SK-N-SH (cell line): ENCODE measurements at regions not wholly inside any gene's neighbourhood (a gene's known extent, or its start where the extent isn't known, plus 50 kb on each side); places are given as distances from the start of the nearest gene placed in this dataset.

Experiments
- CTCF ChIA-PET: fragments of 300-600, 350-600 bp; formaldehyde crosslinking; extraction: SDS; loops from one replicate; lab custom pipeline; 2021; lab: Yijun Ruan, JAX
- POLR2A ChIA-PET: fragments of 350-600 bp; sonication (Branson Sonifier 250); formaldehyde crosslinking; extraction: SDS; loops from one replicate; lab custom pipeline; 2020; ENCODE audit warnings: antibody characterized with exemption, inconsistent platforms; lab: Yijun Ruan, JAX
- DNase-seq: peaks from one replicate; pipeline ENCODE4 v3.0.0; 2012
- H2AFZ ChIP-seq: fragments of 200-600 bp; sonication (generic); 2 replicates; pipeline ENCODE4 v1.8.1; 2016; ENCODE audit warnings: antibody characterized with exemption, mild to moderate bottlenecking, low read depth
- H3F3A ChIP-seq: fragments of 200-600 bp; sonication (generic); replicated peaks from 2 replicates; pipeline ENCODE3; 2016; ENCODE audit warnings: antibody characterized with exemption, mild to moderate bottlenecking; ENCODE audit not compliant: insufficient read depth
- H3K27ac ChIP-seq, 2 experiments: fragments of 200-500 bp in 1 of 2; fragments of 200-600 bp in 1 of 2; sonication (Bioruptor generic) in 1 of 2; sonication (generic), shearing (Covaris generic) in 1 of 2; 2 replicates each; pipeline versions ENCODE4 v1.5.1 to v1.6.1; 2014 to 2016; ENCODE audit warnings: low read depth in 2 of 2, inconsistent platforms in 1 of 2, low read length in 1 of 2, mild to moderate bottlenecking in 1 of 2, mixed read lengths in 1 of 2
- H3K27me3 ChIP-seq: fragments of 200-600 bp; sonication (generic), shearing (Covaris generic); 2 replicates; pipeline ENCODE4 v1.6.1; 2016; ENCODE audit warnings: mixed run types; ENCODE audit not compliant: insufficient read depth
- H3K36me3 ChIP-seq, 2 experiments: fragments of 200-500 bp in 1 of 2; fragments of 200-600 bp in 1 of 2; sonication (Bioruptor generic) in 1 of 2; sonication (generic) in 1 of 2; replicated peaks in 1 of 2; 2 replicates each; pipeline versions ENCODE3 to v1.5.1; 2014 to 2016; ENCODE audit warnings: low read length in 1 of 2, mild to moderate bottlenecking in 1 of 2; ENCODE audit not compliant: insufficient read depth in 2 of 2, control insufficient read depth in 1 of 2
- H3K4me1 ChIP-seq, 2 experiments: fragments of 200-500 bp in 1 of 2; fragments of 200-600 bp in 1 of 2; sonication (Bioruptor generic) in 1 of 2; sonication (generic), shearing (Covaris generic) in 1 of 2; 2 replicates each; pipeline versions ENCODE4 v1.5.1 to v1.6.1; 2014 to 2016; ENCODE audit warnings: low read depth in 1 of 2, low read length in 1 of 2, mixed run types in 1 of 2; ENCODE audit not compliant: insufficient read depth in 2 of 2, control insufficient read depth in 1 of 2
- H3K4me2 ChIP-seq: fragments of 200-600 bp; sonication (generic), shearing (Covaris generic); 2 replicates; pipeline ENCODE4 v1.6.1; 2017; ENCODE audit warnings: mixed run types
- H3K4me3 ChIP-seq, 2 experiments: fragments of 200-500 bp in 1 of 2; fragments of 200-600 bp in 1 of 2; sonication (Bioruptor generic) in 1 of 2; sonication (generic), shearing (Covaris generic) in 1 of 2; 2 replicates each; pipeline versions ENCODE4 v1.5.1 to v1.8.1; 2014 to 2016; ENCODE audit warnings: low read depth in 2 of 2, inconsistent platforms in 1 of 2, low read length in 1 of 2, mild to moderate bottlenecking in 1 of 2, mixed read lengths in 1 of 2, moderate library complexity in 1 of 2
- H3K79me2 ChIP-seq: fragments of 200-600 bp; sonication (generic); 2 replicates; pipeline ENCODE4 v1.8.1; 2017; ENCODE audit warnings: mild to moderate bottlenecking; ENCODE audit not compliant: insufficient read depth
- H3K9ac ChIP-seq: fragments of 200-600 bp; sonication (generic); 2 replicates; pipeline ENCODE4 v1.6.1; 2017; ENCODE audit warnings: mixed run types
- H3K9me2 ChIP-seq: fragments of 200-600 bp; sonication (generic); 2 replicates; pipeline ENCODE4 v1.6.1; 2017; ENCODE audit warnings: mixed run types
- H3K9me3 ChIP-seq: fragments of 200-600 bp; sonication (generic); 2 replicates; pipeline ENCODE4 v1.6.1; 2017; ENCODE audit warnings: mixed run types, mild to moderate bottlenecking, moderate library complexity
- H4K20me1 ChIP-seq: fragments of 200-600 bp; sonication (generic); 2 replicates; pipeline ENCODE4 v1.6.1; 2017; ENCODE audit warnings: mild to moderate bottlenecking, mixed run types; ENCODE audit not compliant: insufficient read depth
- CHD2 ChIP-seq: fragments of 150-350 bp; IDR thresholded peaks from 2 replicates; pipeline ENCODE4 v1.6.1; 2018; ENCODE audit warnings: low read length; ENCODE audit not compliant: partially characterized antibody
- EP300 ChIP-seq, 2 experiments: IDR thresholded peaks; 2 replicates each; pipeline versions ENCODE4 v1.4.0 to v1.6.1; 2012; ENCODE audit warnings: borderline replicate concordance in 1 of 2, low read depth in 1 of 2, low read length in 1 of 2
- EZH2phosphoT487 ChIP-seq: fragments of 200-600 bp; sonication (generic); IDR thresholded peaks from 2 replicates; pipeline ENCODE4 v1.6.1; 2017; ENCODE audit warnings: low read depth, mixed run types, mild to moderate bottlenecking, antibody characterized with exemption, moderate library complexity, borderline replicate concordance
- FOSL2 ChIP-seq: IDR thresholded peaks from 2 replicates; pipeline ENCODE4 v1.4.0; 2012; ENCODE audit warnings: low read depth, mild to moderate bottlenecking, moderate library complexity, borderline replicate concordance
- FOXM1 ChIP-seq: IDR thresholded peaks from 2 replicates; pipeline ENCODE4 v1.4.0; 2012; ENCODE audit warnings: low read depth, mild to moderate bottlenecking
- GABPA ChIP-seq: IDR thresholded peaks from 2 replicates; pipeline ENCODE4 v1.4.0; 2012; ENCODE audit warnings: low read depth, mild to moderate bottlenecking
- JUND ChIP-seq: IDR thresholded peaks from 2 replicates; pipeline ENCODE4 v1.4.0; 2012
- MEF2A ChIP-seq: IDR thresholded peaks from 2 replicates; pipeline ENCODE4 v1.4.0; 2012; ENCODE audit warnings: low read depth, borderline replicate concordance
- NRF1 ChIP-seq: IDR thresholded peaks from 2 replicates; pipeline ENCODE4 v1.6.1; 2012; ENCODE audit warnings: low read depth, mild to moderate bottlenecking, low read length
- POLR2AphosphoS5 ChIP-seq: IDR thresholded peaks from 2 replicates; pipeline ENCODE4 v1.6.1; 2012; ENCODE audit warnings: low read depth, low read length
- RCOR1 ChIP-seq: fragments of 150-350 bp; IDR thresholded peaks from 2 replicates; pipeline ENCODE4 v1.6.1; 2017; ENCODE audit warnings: antibody characterized with exemption, low read length
- RFX5 ChIP-seq: IDR thresholded peaks from 2 replicates; pipeline ENCODE4 v1.6.1; 2012; ENCODE audit warnings: mild to moderate bottlenecking, improper control_type of control experiment, low read length
- RXRA ChIP-seq: IDR thresholded peaks from 2 replicates; pipeline ENCODE4 v1.4.0; 2012; ENCODE audit warnings: low read depth, mild to moderate bottlenecking, borderline replicate concordance
- SMC3 ChIP-seq: IDR thresholded peaks from 2 replicates; pipeline ENCODE4 v1.6.1; 2012; ENCODE audit warnings: low read depth, low read length, improper control_type of control experiment
- TAF1 ChIP-seq: IDR thresholded peaks from 2 replicates; pipeline ENCODE4 v1.6.1; 2012; ENCODE audit warnings: low read depth, mild to moderate bottlenecking, low read length, moderate library complexity, borderline replicate concordance
- TEAD4 ChIP-seq: IDR thresholded peaks from 2 replicates; pipeline ENCODE4 v1.4.0; 2012; ENCODE audit warnings: mild to moderate bottlenecking, borderline replicate concordance; ENCODE audit not compliant: insufficient read depth
- YY1 ChIP-seq: IDR thresholded peaks from 2 replicates; pipeline ENCODE4 v1.4.0; 2012; ENCODE audit warnings: low read depth, mild to moderate bottlenecking
- WGBS: methylation state at CpG from one replicate; pipeline ENCODE4 v1.1.6; 2017; ENCODE audit warnings: low lambda C conversion rate; 5-methylcytosine and 5-hydroxymethylcytosine counted together
- TF ChIP-seq, protein P1 (sequence below): fragments of 150-350 bp; IDR thresholded peaks from 2 replicates; pipeline ENCODE4 v1.6.1; 2017; ENCODE audit warnings: antibody characterized with exemption, low read length, low read depth, borderline replicate concordance
- TF ChIP-seq, protein P2 (sequence below): IDR thresholded peaks from 2 replicates; pipeline ENCODE4 v1.4.0; 2012; ENCODE audit warnings: low read depth, borderline replicate concordance
- TF ChIP-seq, protein P3 (sequence below): IDR thresholded peaks from 2 replicates; pipeline ENCODE4 v1.4.0; 2012; ENCODE audit warnings: low read depth, borderline replicate concordance
- TF ChIP-seq, protein P4 (sequence below): IDR thresholded peaks from 2 replicates; pipeline ENCODE4 v1.6.1; 2012; ENCODE audit warnings: mild to moderate bottlenecking, low read depth, low read length, moderate library complexity

DNA sequence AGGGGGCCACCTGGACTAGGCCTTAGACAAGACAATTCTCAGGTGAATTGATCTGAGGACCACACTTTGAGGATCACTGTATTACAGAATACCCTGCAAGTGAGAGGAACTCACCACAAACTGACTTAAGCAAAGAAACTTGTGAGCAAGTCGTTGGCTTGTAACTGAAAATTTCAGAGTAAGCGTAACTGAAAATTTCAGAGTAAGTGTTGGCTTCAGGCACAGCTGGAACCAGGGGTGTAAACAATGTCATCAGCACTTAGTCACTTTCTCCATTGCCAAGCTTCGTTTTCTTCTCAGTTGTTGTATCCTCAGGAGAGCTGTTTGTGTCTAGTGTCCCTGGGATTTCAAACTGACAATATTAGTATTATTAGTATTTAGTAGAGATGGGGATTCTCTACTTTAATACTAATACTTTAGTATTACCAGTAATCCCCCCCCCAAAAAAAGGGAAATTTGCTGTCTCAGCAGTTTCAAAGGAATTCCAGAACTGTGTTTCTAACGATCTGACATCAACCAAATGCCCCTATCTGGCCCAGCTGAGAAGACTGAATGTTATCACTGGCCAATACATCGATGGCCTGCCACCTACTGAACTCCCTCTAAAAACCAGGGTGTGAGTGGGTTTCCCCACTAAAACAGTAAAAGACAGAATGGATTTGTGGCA lies 474.4 kb downstream of the NTRK3 start:
- TF ChIP-seq FOSL2, result no peak
- TF ChIP-seq, protein P1, sequence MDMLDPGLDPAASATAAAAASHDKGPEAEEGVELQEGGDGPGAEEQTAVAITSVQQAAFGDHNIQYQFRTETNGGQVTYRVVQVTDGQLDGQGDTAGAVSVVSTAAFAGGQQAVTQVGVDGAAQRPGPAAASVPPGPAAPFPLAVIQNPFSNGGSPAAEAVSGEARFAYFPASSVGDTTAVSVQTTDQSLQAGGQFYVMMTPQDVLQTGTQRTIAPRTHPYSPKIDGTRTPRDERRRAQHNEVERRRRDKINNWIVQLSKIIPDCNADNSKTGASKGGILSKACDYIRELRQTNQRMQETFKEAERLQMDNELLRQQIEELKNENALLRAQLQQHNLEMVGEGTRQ, result no peak
- TF ChIP-seq FOXM1, result no peak
- TF ChIP-seq CHD2, result no peak
- TF ChIP-seq, protein P2, sequence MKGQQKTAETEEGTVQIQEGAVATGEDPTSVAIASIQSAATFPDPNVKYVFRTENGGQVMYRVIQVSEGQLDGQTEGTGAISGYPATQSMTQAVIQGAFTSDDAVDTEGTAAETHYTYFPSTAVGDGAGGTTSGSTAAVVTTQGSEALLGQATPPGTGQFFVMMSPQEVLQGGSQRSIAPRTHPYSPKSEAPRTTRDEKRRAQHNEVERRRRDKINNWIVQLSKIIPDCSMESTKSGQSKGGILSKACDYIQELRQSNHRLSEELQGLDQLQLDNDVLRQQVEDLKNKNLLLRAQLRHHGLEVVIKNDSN, result no peak
- TF ChIP-seq MEF2A, result no peak
- TF ChIP-seq TAF1, result no peak
- no peak for TF ChIP-seq TEAD4
- TF ChIP-seq NRF1, result no peak
- TF ChIP-seq SMC3, result no peak
- no peak for TF ChIP-seq RCOR1
- TF ChIP-seq, protein P3, sequence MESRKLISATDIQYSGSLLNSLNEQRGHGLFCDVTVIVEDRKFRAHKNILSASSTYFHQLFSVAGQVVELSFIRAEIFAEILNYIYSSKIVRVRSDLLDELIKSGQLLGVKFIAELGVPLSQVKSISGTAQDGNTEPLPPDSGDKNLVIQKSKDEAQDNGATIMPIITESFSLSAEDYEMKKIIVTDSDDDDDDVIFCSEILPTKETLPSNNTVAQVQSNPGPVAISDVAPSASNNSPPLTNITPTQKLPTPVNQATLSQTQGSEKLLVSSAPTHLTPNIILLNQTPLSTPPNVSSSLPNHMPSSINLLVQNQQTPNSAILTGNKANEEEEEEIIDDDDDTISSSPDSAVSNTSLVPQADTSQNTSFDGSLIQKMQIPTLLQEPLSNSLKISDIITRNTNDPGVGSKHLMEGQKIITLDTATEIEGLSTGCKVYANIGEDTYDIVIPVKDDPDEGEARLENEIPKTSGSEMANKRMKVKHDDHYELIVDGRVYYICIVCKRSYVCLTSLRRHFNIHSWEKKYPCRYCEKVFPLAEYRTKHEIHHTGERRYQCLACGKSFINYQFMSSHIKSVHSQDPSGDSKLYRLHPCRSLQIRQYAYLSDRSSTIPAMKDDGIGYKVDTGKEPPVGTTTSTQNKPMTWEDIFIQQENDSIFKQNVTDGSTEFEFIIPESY, result no peak
- TF ChIP-seq EZH2phosphoT487, result no peak
- TF ChIP-seq, all 33 proteins: peak for 0
- ChIA-PET CTCF (interaction anchor here (1.2 kb wide), 1 partner anchor 8 kb away, joined by 5 read pairs; no protein-coding TSS in a partner anchor), POLR2A (no interaction called here)
- Histone ChIP-seq H3K4me3 (no peak overlapping the region), H3K27me3 (no peaks in the 10 kb centered on the region), H2AFZ (no peak overlapping the region), H3K36me3 (no peaks in the 10 kb centered on the region), H3K4me2 (no peak overlapping the region), H3K27ac (no peak overlapping the region), H3F3A (no peaks in the 10 kb centered on the region), H3K79me2 (no peaks in the 10 kb centered on the region), H3K9me3 (no peaks in the 10 kb centered on the region), H4K20me1 (no peaks in the 10 kb centered on the region), H3K9ac (no peak overlapping the region), H3K4me1 (no peaks in the 10 kb centered on the region), H3K9me2 (no peaks in the 10 kb centered on the region)
- WGBS, result 50% methylated on average over 5 of the region's 5 CpGs
- DNase-seq, result no peak

DNA sequence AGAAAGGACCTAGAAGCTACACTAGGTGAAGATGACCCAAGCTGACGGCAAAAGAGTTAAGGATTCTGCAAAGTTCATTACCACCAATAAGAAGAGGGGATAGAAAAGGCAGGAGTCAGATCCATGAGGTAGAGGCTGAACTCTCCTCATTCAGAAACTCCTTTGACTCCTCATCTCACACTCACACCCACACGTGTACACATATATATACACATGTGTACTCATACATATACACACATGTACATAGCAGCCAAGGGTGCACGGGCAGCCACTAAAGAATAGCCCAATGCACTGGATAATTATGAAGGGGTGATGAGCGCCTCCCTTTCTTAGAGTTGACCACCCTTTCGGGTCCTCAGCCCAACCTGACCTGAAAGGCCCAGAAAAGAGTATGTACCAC lies 476.8 kb downstream of the NTRK3 start:
- Histone ChIP-seq H4K20me1 (no peaks in the 10 kb centered on the region), H3K79me2 (no peaks in the 10 kb centered on the region), H3K9me2 (no peaks in the 10 kb centered on the region), H3K9ac (no peak overlapping the region), H3F3A (no peaks in the 10 kb centered on the region), H3K4me3 (no peak overlapping the region), H3K27me3 (no peaks in the 10 kb centered on the region), H3K36me3 (no peaks in the 10 kb centered on the region), H2AFZ (no peak overlapping the region), H3K27ac (no peak overlapping the region), H3K9me3 (no peaks in the 10 kb centered on the region), H3K4me1 (no peaks in the 10 kb centered on the region), H3K4me2 (no peak overlapping the region)
- CTCF ChIA-PET, result no interaction called here
- POLR2A ChIA-PET, result no interaction called here
- WGBS, result 72% methylated on average over 5 of the region's 5 CpGs
- no peak for DNase-seq
- TF ChIP-seq EP300 (IDR thresholded peaks at IDR 0.05; ENCODE audit: borderline replicate concordance in 1 of 2, low read depth in 1 of 2, low read length in 1 of 2) (no peak), GABPA (no peak), RXRA (no peak), SMC3 (no peak), POLR2AphosphoS5 (no peak), YY1 (no peak), NRF1 (no peak), EZH2phosphoT487 (no peak), JUND (no peak), FOXM1 (no peak), RFX5 (no peak)
- TF ChIP-seq, protein P4, sequence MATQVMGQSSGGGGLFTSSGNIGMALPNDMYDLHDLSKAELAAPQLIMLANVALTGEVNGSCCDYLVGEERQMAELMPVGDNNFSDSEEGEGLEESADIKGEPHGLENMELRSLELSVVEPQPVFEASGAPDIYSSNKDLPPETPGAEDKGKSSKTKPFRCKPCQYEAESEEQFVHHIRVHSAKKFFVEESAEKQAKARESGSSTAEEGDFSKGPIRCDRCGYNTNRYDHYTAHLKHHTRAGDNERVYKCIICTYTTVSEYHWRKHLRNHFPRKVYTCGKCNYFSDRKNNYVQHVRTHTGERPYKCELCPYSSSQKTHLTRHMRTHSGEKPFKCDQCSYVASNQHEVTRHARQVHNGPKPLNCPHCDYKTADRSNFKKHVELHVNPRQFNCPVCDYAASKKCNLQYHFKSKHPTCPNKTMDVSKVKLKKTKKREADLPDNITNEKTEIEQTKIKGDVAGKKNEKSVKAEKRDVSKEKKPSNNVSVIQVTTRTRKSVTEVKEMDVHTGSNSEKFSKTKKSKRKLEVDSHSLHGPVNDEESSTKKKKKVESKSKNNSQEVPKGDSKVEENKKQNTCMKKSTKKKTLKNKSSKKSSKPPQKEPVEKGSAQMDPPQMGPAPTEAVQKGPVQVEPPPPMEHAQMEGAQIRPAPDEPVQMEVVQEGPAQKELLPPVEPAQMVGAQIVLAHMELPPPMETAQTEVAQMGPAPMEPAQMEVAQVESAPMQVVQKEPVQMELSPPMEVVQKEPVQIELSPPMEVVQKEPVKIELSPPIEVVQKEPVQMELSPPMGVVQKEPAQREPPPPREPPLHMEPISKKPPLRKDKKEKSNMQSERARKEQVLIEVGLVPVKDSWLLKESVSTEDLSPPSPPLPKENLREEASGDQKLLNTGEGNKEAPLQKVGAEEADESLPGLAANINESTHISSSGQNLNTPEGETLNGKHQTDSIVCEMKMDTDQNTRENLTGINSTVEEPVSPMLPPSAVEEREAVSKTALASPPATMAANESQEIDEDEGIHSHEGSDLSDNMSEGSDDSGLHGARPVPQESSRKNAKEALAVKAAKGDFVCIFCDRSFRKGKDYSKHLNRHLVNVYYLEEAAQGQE, result no peak
